ENCODE measurements at regions not wholly inside any gene's neighbourhood (a gene's known extent, or its start where the extent isn't known, plus 50 kb on each side); places are given as distances from the start of the nearest gene placed in this dataset.

DNA sequence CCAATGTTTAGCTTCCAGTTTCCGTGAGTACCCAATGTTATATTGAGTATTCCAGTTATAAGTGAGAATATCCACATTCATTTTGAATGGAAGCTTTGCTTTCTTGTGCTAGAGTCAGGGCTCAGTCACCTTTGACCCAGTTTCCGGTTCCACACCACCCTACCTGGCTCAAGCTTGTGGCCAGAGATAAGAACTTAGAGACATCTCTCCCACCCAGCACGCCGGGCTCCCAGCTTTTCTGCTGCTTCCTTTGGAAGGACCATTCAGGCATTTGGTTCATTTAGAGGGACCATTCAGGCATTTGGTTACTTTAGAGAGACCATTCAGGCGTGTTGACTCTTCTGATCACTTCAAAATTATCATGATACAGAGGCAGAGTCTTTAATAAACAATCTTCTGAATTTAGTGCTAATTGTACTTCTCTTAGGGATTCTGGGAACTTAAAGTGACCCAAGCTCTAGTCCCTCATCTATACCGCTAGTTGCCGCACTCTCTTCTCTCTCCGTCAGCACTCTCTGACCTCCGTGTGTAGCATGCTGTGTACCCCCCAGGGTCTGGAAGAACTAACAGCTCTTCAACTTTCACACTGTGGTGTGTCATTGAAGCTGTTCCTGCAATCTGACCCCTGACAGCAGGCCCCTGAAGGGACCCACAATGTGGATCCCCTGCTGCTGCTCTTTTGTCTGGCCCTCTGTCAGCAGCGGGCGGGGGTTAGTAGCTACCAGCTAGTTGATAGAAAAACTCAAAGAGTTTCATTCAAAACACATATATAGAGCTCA lies 943.1 kb downstream of the ARAP2 start:
- ChIA-PET POLR2A (no interaction called here), CTCF (interaction anchor here (0.5 kb wide), 1 partner anchor 47 kb away, joined by 6 read pairs; no protein-coding TSS in a partner anchor)
- Mint-ChIP-seq H3K27ac (ENCODE audit: low read depth, unreplicated experiment) (no peak overlapping the region), H3K27me3 (ENCODE audit: insufficient read depth, unreplicated experiment) (no peaks in the 10 kb centered on the region), H3K4me3 (ENCODE audit: unreplicated experiment) (no peak overlapping the region), H3K36me3 (ENCODE audit: insufficient read depth, unreplicated experiment) (no peaks in the 10 kb centered on the region), H3K9me3 (ENCODE audit: unreplicated experiment) (no peaks in the 10 kb centered on the region), H3K4me1 (ENCODE audit: insufficient read depth, unreplicated experiment) (no peaks in the 10 kb centered on the region)
- intact Hi-C loops (cut with micrococcal nuclease), result no loop called here
- DNase-seq (ENCODE audit: unreplicated experiment), result no peak
- no TSS peak for BruUV-seq (replicated peaks)
- TF ChIP-seq, protein P1, sequence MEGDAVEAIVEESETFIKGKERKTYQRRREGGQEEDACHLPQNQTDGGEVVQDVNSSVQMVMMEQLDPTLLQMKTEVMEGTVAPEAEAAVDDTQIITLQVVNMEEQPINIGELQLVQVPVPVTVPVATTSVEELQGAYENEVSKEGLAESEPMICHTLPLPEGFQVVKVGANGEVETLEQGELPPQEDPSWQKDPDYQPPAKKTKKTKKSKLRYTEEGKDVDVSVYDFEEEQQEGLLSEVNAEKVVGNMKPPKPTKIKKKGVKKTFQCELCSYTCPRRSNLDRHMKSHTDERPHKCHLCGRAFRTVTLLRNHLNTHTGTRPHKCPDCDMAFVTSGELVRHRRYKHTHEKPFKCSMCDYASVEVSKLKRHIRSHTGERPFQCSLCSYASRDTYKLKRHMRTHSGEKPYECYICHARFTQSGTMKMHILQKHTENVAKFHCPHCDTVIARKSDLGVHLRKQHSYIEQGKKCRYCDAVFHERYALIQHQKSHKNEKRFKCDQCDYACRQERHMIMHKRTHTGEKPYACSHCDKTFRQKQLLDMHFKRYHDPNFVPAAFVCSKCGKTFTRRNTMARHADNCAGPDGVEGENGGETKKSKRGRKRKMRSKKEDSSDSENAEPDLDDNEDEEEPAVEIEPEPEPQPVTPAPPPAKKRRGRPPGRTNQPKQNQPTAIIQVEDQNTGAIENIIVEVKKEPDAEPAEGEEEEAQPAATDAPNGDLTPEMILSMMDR (IDR thresholded peaks at IDR 0.05; ENCODE audit: unreplicated experiment), result no peak

DNA sequence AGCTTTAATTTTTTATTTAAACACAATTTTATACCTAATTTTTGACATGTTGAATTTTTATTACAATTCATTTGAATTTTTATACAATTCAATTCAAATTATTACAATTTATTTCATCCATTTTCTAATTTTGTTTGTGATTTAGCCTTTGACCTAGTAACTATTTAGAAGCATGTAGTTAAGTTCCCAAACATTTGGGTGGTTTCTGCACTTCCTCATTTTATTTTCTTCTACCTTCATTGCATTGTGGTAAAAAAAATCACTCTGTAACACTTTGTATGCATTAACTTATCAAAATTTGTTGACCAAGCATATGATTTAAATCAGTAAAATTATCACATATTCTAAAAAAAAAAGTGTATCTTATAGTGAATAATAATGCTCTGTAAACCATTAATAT lies 928.9 kb downstream of the ARAP2 start:
- no peak overlapping the region for H3K27ac Mint-ChIP-seq (ENCODE audit: low read depth, unreplicated experiment)
- BruUV-seq (replicated peaks), result no TSS peak
- H3K4me1 Mint-ChIP-seq (ENCODE audit: insufficient read depth, unreplicated experiment), result no peaks in the 10 kb centered on the region
- intact Hi-C loops (cut with micrococcal nuclease), result no loop called here
- no peaks in the 10 kb centered on the region for H3K36me3 Mint-ChIP-seq (ENCODE audit: insufficient read depth, unreplicated experiment)
- POLR2A ChIA-PET, result no interaction called here
- no peak overlapping the region for H3K4me3 Mint-ChIP-seq (ENCODE audit: unreplicated experiment)
- H3K27me3 Mint-ChIP-seq (ENCODE audit: insufficient read depth, unreplicated experiment), result no peaks in the 10 kb centered on the region
- H3K9me3 Mint-ChIP-seq (ENCODE audit: unreplicated experiment), result no peaks in the 10 kb centered on the region
- DNase-seq (ENCODE audit: unreplicated experiment), result no peak
- CTCF ChIA-PET, result no interaction called here
- TF ChIP-seq, protein P1 (IDR thresholded peaks at IDR 0.05; ENCODE audit: unreplicated experiment), result no peak

DNA sequence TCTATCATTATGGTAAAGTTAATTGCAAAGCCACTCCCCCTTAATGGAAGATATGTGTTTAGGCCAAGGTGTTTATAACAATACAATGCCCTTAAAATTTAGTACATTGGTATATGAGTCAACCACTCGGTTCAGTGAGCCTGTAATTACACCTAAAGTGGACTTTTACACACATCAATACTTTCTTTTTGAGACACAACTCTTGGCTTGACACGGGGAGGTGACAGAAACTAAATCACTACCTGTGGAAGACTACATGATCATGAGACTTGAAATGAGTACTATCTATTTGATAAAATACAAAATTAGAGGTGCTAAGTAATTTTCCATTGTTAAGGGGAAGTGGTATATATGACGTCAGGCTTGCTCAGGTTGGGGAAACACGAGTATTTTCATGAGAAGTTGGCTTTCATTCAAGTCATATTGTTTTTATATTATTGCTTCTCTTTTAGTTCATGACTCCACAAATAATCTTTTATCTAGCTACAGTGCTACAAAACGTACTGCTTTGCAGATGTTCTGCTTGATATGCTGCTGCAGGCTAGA lies 918.3 kb downstream of the ARAP2 start:
- no peak overlapping the region for H3K4me3 Mint-ChIP-seq (ENCODE audit: unreplicated experiment)
- no peaks in the 10 kb centered on the region for H3K27me3 Mint-ChIP-seq (ENCODE audit: insufficient read depth, unreplicated experiment)
- H3K27ac Mint-ChIP-seq (ENCODE audit: low read depth, unreplicated experiment), result no peak overlapping the region
- TF ChIP-seq, protein P1 (IDR thresholded peaks at IDR 0.05; ENCODE audit: unreplicated experiment), result no peak
- BruUV-seq (replicated peaks), result no TSS peak
- no peaks in the 10 kb centered on the region for H3K36me3 Mint-ChIP-seq (ENCODE audit: insufficient read depth, unreplicated experiment)
- no peaks in the 10 kb centered on the region for H3K9me3 Mint-ChIP-seq (ENCODE audit: unreplicated experiment)
- CTCF ChIA-PET, result no interaction called here
- intact Hi-C loops (cut with micrococcal nuclease), result no loop called here
- no peaks in the 10 kb centered on the region for H3K4me1 Mint-ChIP-seq (ENCODE audit: insufficient read depth, unreplicated experiment)
- POLR2A ChIA-PET, result no interaction called here
- DNase-seq (ENCODE audit: unreplicated experiment), result no peak

DNA sequence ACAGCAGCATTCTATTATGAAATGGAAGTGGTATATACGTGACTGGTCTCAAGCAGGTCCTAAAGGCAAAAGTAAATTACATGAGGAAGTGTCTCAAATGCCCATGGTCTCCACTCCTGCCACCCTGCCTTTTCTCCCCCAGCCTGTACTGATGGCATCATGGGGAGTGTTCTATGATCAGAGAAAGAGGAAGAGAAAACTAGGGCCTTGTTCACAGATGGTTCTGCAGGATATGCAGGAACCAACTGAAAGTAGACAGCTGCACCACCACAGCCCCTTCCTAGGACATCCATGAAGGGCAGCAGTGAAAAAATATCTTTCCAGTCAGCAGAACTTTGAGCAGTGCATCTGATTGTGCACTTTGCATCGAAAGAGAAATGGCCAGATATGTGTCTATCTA lies 901.5 kb downstream of the ARAP2 start:
- TF ChIP-seq, protein P1 (IDR thresholded peaks at IDR 0.05; ENCODE audit: unreplicated experiment), result no peak
- Mint-ChIP-seq H3K27me3 (ENCODE audit: insufficient read depth, unreplicated experiment) (no peaks in the 10 kb centered on the region), H3K36me3 (ENCODE audit: insufficient read depth, unreplicated experiment) (no peaks in the 10 kb centered on the region), H3K4me1 (ENCODE audit: insufficient read depth, unreplicated experiment) (no peaks in the 10 kb centered on the region), H3K9me3 (ENCODE audit: unreplicated experiment) (peaks cover 3% of the 10 kb centered on the region), H3K4me3 (ENCODE audit: unreplicated experiment) (no peak overlapping the region), H3K27ac (ENCODE audit: low read depth, unreplicated experiment) (no peak overlapping the region)
- intact Hi-C loops (cut with micrococcal nuclease), result no loop called here
- no peak for DNase-seq (ENCODE audit: unreplicated experiment)
- POLR2A ChIA-PET, result no interaction called here
- BruUV-seq (replicated peaks), result no TSS peak
- CTCF ChIA-PET, result no interaction called here

All from MCF 10A (cell line).